B cell (primary cell): ENCODE measurements at regions not wholly inside any gene's neighbourhood (a gene's known extent, or its start where the extent isn't known, plus 50 kb on each side); places are given as distances from the start of the nearest gene placed in this dataset.

Experiments used
- ATAC-seq: fragments of 200-7000 bp; cut with Tn5 transposase; one replicate; pipeline ENCODE4 v1.10.0; 2021; ENCODE audit warnings: low read depth, mild to moderate bottlenecking, moderate number of reproducible peaks, moderate library complexity
- CTCF ChIA-PET: fragments of 350-600 bp; sonication (Branson Sonifier 250); formaldehyde crosslinking; loops from one replicate; lab custom pipeline; 2021; ENCODE audit warnings: antibody characterized with exemption, inconsistent platforms; lab: Charles Lee
- POLR2A ChIA-PET: fragments of 350-600 bp; sonication (Branson Sonifier 250); formaldehyde crosslinking; loops from one replicate; lab custom pipeline; 2021; ENCODE audit warnings: antibody characterized with exemption; lab: Charles Lee
- DNase-seq: peaks from one replicate; pipeline ENCODE4 v3.0.0; 2013
- H2AFZ ChIP-seq: 2 replicates; pipeline ENCODE4 v1.6.1; 2012; ENCODE audit warnings: mild to moderate bottlenecking, low read depth, low read length; ENCODE audit not compliant: insufficient read depth, poor library complexity, severe bottlenecking
- H3K27ac ChIP-seq, 2 donors: 1 replicate in 1 of 2; 2 replicates in 1 of 2; pipeline ENCODE4 v1.5.1; 2012 to 2013; ENCODE audit warnings: low read length in 2 of 2, mild to moderate bottlenecking in 2 of 2, moderate library complexity in 1 of 2
- H3K27me3 ChIP-seq, 4 experiments: fragments of 200-600 bp in 1 of 4; sonication (generic) in 1 of 4; replicated peaks in 1 of 4; 1 replicate in 2 of 4; 2 replicates in 2 of 4; pipeline versions ENCODE4 v1.6.1 to v1.7.0; 2013 to 2016; ENCODE audit warnings: low read length in 3 of 4, mild to moderate bottlenecking in 2 of 4, mixed read lengths in 1 of 4, moderate library complexity in 1 of 4; ENCODE audit not compliant: insufficient read depth in 4 of 4, control insufficient read depth in 3 of 4; ENCODE audit errors: control extremely low read depth in 1 of 4
- H3K36me3 ChIP-seq, 2 experiments: replicated peaks in 1 of 2; 1 replicate in 1 of 2; 2 replicates in 1 of 2; pipeline versions ENCODE4 v1.6.1 to v1.7.1; 2013; ENCODE audit warnings: low read length in 1 of 2; ENCODE audit not compliant: insufficient read depth in 2 of 2, control insufficient read depth in 1 of 2; ENCODE audit errors: control extremely low read depth in 1 of 2, extremely low read depth in 1 of 2
- H3K4me1 ChIP-seq, 2 donors: fragments of 200-600 bp in 1 of 2; sonication (generic) in 1 of 2; 1 replicate in 1 of 2; 2 replicates in 1 of 2; pipeline versions ENCODE4 v1.5.1 to v1.6.1; 2013 to 2017; ENCODE audit warnings: low read length in 2 of 2; ENCODE audit not compliant: control insufficient read depth in 2 of 2, insufficient read depth in 2 of 2
- H3K4me2 ChIP-seq: replicated peaks from 2 replicates; pipeline ENCODE3; 2012; ENCODE audit warnings: mild to moderate bottlenecking, low read depth, low read length; ENCODE audit not compliant: poor library complexity, severe bottlenecking
- H3K4me3 ChIP-seq, 5 experiments: fragments of 200-600 bp in 1 of 5; sonication (generic) in 1 of 5; 1 replicate in 3 of 5; 2 replicates in 2 of 5; pipeline versions ENCODE4 v1.5.1 to v1.7.0; 2011 to 2016; ENCODE audit warnings: low read length in 4 of 5, mild to moderate bottlenecking in 4 of 5, low read depth in 2 of 5, control low read depth in 1 of 5, moderate library complexity in 1 of 5; ENCODE audit not compliant: insufficient read depth in 1 of 5; ENCODE audit errors: control extremely low read depth in 1 of 5, extremely low read depth in 1 of 5
- H3K79me2 ChIP-seq: fragments of 200-600 bp; sonication (generic); one replicate; pipeline ENCODE4 v1.6.0; 2016; ENCODE audit warnings: low read length; ENCODE audit not compliant: control insufficient read depth, insufficient read depth
- H3K9ac ChIP-seq: fragments of 200-600 bp; sonication (generic); 2 replicates; pipeline ENCODE4 v1.6.1; 2017; ENCODE audit warnings: mild to moderate bottlenecking, low read length, moderate library complexity
- H3K9me3 ChIP-seq, 3 donors: one replicate each; pipeline versions ENCODE4 v1.6.1 to v1.7.1; 2013; ENCODE audit warnings: low read length in 2 of 3; ENCODE audit not compliant: control insufficient read depth in 2 of 3, insufficient read depth in 1 of 3; ENCODE audit errors: control extremely low read depth in 1 of 3
- H4K20me1 ChIP-seq: 2 replicates; pipeline ENCODE4 v1.6.0; 2012; ENCODE audit warnings: mild to moderate bottlenecking, low read length; ENCODE audit not compliant: insufficient read depth, control insufficient read depth, poor library complexity, severe bottlenecking
- H3K27ac Mint-ChIP-seq: one replicate; pipeline ENCODE4 v1.8.0; 2021; ENCODE audit warnings: mixed read lengths
- H3K27me3 Mint-ChIP-seq: one replicate; pipeline ENCODE4 v1.8.0; 2021; ENCODE audit warnings: mixed read lengths
- H3K4me1 Mint-ChIP-seq: one replicate; pipeline ENCODE4 v1.8.0; 2021; ENCODE audit warnings: mixed read lengths
- H3K4me3 Mint-ChIP-seq: one replicate; pipeline ENCODE4 v1.8.0; 2021; ENCODE audit warnings: mixed read lengths
- H3K9me3 Mint-ChIP-seq: one replicate; pipeline ENCODE4 v1.8.0; 2022; ENCODE audit warnings: mixed read lengths; ENCODE audit not compliant: insufficient read depth
- CTCF ChIP-seq: fragments of 200-600 bp; IDR thresholded peaks from one replicate; pipeline ENCODE4 v1.8.0; 2022; ENCODE audit warnings: antibody characterized with exemption, mild to moderate bottlenecking
- EZH2 ChIP-seq: IDR thresholded peaks from 2 replicates; pipeline ENCODE4 v1.6.1; 2012; ENCODE audit warnings: borderline replicate concordance, low read depth, mild to moderate bottlenecking, moderate library complexity, low read length; ENCODE audit not compliant: insufficient read depth, poor library complexity, severe bottlenecking
- WGBS: methylation state at CpG from one replicate; pipeline ENCODE4 v1.1.5; 2013; ENCODE audit warnings: missing lambda C conversion rate; ENCODE audit not compliant: insufficient coverage; 5-methylcytosine and 5-hydroxymethylcytosine counted together
- intact Hi-C: fragments of 100-400 bp; cut with micrococcal nuclease; formaldehyde crosslinking; loops from one replicate; pipeline ENCODE4 v1.10.0; 2022

DNA sequence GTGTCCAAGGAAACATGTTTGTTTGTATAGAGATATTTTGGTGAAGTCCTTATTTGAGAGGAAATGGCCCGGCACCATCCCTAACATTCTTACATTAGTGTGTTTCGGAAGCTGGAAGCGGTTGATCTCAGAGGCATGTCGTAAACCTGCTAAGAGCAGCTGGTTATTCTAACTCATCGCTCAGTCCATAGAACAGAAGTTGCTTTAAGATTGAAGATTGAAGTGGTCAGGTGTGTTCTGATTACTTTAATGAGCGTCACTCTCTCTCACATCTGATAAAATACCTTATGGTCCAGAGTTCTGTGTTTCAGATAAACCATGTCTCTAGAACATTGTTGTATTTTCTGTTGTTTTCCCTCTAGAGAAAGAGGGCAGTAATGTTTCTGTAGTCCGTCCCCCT, 60.2 kb upstream of the FLT1 start:
- H3K27me3 Mint-ChIP-seq, result peaks cover 8% of the 10 kb centered on the region
- H3K9me3 ChIP-seq, result no peaks in the 10 kb centered on the region
- TF ChIP-seq EZH2 (no peak), CTCF (no peak)
- no peak overlapping the region for H3K4me3 Mint-ChIP-seq
- no peaks in the 10 kb centered on the region for H4K20me1 ChIP-seq
- no peaks in the 10 kb centered on the region for H3K27me3 ChIP-seq
- 100% methylated on average over 1 of the region's 7 CpGs for WGBS
- ChIA-PET CTCF (interaction anchor here (0.6 kb wide), 1 partner anchor 16 kb away, joined by 4 read pairs; no protein-coding TSS in a partner anchor), POLR2A (no interaction called here)
- no peak for DNase-seq
- H3K4me2 ChIP-seq, result no peak overlapping the region
- H3K4me1 Mint-ChIP-seq, result no peaks in the 10 kb centered on the region
- no peak overlapping the region for H3K27ac Mint-ChIP-seq
- no peak overlapping the region for H2AFZ ChIP-seq
- H3K36me3 ChIP-seq, result no peaks in the 10 kb centered on the region
- intact Hi-C loops, result no loop called here
- H3K4me3 ChIP-seq, result no peak overlapping the region
- no peak overlapping the region for H3K27ac ChIP-seq
- no peaks in the 10 kb centered on the region for H3K9me3 Mint-ChIP-seq
- no peaks in the 10 kb centered on the region for H3K79me2 ChIP-seq
- no peaks in the 10 kb centered on the region for H3K4me1 ChIP-seq
- no peak for ATAC-seq
- no peak overlapping the region for H3K9ac ChIP-seq

DNA sequence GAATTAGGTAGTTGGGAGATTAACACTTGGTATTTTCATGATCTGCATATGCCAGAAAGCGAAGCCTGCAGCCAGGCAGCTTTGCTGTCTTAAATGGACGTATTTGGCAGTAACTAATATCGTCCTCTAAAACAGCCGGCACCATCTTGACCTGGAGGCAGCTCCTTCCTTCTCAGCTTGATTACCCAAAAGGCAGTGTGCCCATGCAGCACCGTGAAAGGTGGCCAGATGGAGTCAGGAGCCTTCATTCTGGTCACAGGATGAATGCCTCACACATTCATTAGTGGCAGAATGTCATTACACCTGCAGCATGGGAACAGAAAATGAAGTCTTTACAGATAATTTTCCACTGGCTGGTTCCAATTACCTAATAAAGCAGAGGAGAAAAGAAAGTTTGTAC, 59.0 kb upstream of the FLT1 start:
- CTCF ChIA-PET, result no interaction called here
- 97% methylated on average over 5 of the region's 5 CpGs for WGBS
- Histone ChIP-seq H3K27ac (no peak overlapping the region), H2AFZ (no peak overlapping the region), H3K79me2 (no peaks in the 10 kb centered on the region), H4K20me1 (no peaks in the 10 kb centered on the region), H3K4me3 (no peak overlapping the region), H3K9ac (no peak overlapping the region), H3K4me1 (no peaks in the 10 kb centered on the region), H3K4me2 (no peak overlapping the region), H3K9me3 (no peaks in the 10 kb centered on the region), H3K27me3 (peaks cover 0 to 5% (median 0%) of the 10 kb centered on the region in 4 experiments), H3K36me3 (no peaks in the 10 kb centered on the region)
- intact Hi-C loops, result no loop called here
- ATAC-seq, result no peak
- no peak overlapping the region for H3K4me3 Mint-ChIP-seq
- POLR2A ChIA-PET, result no interaction called here
- peaks cover 10% of the 10 kb centered on the region for H3K27me3 Mint-ChIP-seq
- no peak for TF ChIP-seq CTCF
- TF ChIP-seq EZH2, result no peak
- no peaks in the 10 kb centered on the region for H3K4me1 Mint-ChIP-seq
- H3K27ac Mint-ChIP-seq, result no peak overlapping the region
- H3K9me3 Mint-ChIP-seq, result no peaks in the 10 kb centered on the region
- DNase-seq, result no peak
